BE2C (cell line): ENCODE measurements at regions not wholly inside any gene's neighbourhood (a gene's known extent, or its start where the extent isn't known, plus 50 kb on each side); places are given as distances from the start of the nearest gene placed in this dataset.

Experiments
- DNase-seq: peaks from one replicate; pipeline ENCODE4 v3.0.0-alpha.2; 2020
- H3K27me3 ChIP-seq: fragments of 250-450 bp; sonication (Bioruptor Pico); 2 replicates; pipeline ENCODE4 v1.5.1; 2020; ENCODE audit warnings: mild to moderate bottlenecking
- H3K36me3 ChIP-seq: fragments of 250-450 bp; sonication (Bioruptor Pico); 2 replicates; pipeline ENCODE4 v1.5.1; 2020; ENCODE audit warnings: mild to moderate bottlenecking
- H3K4me1 ChIP-seq: fragments of 250-450 bp; sonication (Bioruptor Pico); 2 replicates; pipeline ENCODE4 v1.5.1; 2020
- H3K4me3 ChIP-seq: 2 replicates; pipeline ENCODE4 v1.5.1; 2011; ENCODE audit warnings: low read depth, low read length
- H3K9me3 ChIP-seq: fragments of 250-450 bp; sonication (Bioruptor Pico); 2 replicates; pipeline ENCODE4 v1.5.1; 2020
- CTCF ChIP-seq: IDR thresholded peaks from 2 replicates; pipeline ENCODE4 v1.5.1; 2012; ENCODE audit warnings: mild to moderate bottlenecking, low read depth, low read length

DNA sequence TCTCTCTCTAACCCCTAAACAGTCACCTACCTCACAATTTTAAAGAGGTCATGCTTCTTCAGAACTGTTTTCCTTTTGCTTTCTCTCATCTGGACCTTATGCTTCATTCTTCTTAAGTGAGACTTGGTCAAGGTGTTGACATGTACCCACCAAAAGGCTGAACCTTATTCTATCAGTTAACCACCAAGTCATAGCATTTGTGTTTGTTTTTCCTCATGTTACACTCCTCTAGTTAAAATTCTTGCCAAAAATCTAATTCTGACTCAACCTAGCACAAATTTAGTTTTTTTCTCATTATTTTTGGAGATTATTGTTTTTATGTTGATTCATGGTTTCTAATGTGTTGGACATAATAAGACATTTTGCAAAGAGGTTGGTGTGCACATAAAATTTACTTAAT, 578.6 kb downstream of the SLC16A7 start:
- Histone ChIP-seq H3K27me3 (no peaks in the 10 kb centered on the region), H3K4me1 (no peaks in the 10 kb centered on the region), H3K4me3 (no peak overlapping the region), H3K9me3 (no peaks in the 10 kb centered on the region; the same call in 1 of the 2 replicates), H3K36me3 (no peaks in the 10 kb centered on the region)
- TF ChIP-seq CTCF, result no peak
- DNase-seq, result no peak

- TF ChIP-seq CTCF, result no peak
- no peaks in the 10 kb centered on the region for H3K27me3 ChIP-seq
- H3K4me1 ChIP-seq, result no peaks in the 10 kb centered on the region
- DNase-seq, result no peak
- no peaks in the 10 kb centered on the region for H3K36me3 ChIP-seq
- H3K4me3 ChIP-seq, result no peak overlapping the region
- H3K9me3 ChIP-seq, result no peaks in the 10 kb centered on the region; the same call in 1 of the 2 replicates
Measured at GRCh38 chr12:60174941-60175340, 579.1 kb downstream of the SLC16A7 start.

DNA sequence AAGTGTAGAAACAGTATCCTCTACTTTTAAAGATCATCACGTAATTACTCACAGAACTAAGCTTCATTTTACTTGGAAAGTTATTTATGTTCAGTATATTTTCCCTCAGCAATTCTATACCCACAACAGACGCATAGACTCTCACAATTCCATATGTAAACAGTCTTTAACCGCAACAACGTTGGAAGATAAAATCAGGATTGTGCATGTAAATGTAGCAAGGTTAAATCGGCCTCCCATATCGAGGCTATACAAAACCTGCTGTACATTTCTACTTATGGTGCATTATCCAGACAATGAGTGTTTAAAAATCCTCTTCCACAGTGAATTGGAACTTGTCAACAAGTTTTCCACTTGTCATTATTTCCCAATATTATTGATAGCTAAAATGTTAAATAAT, 581.1 kb downstream of the SLC16A7 start:
- H3K4me1 ChIP-seq, result no peaks in the 10 kb centered on the region
- no peak for DNase-seq
- TF ChIP-seq CTCF, result no peak
- no peak overlapping the region for H3K4me3 ChIP-seq
- no peaks in the 10 kb centered on the region for H3K27me3 ChIP-seq
- no peaks in the 10 kb centered on the region; the same call in 1 of the 2 replicates for H3K9me3 ChIP-seq
- no peaks in the 10 kb centered on the region for H3K36me3 ChIP-seq

- Histone ChIP-seq H3K27me3 (no peaks in the 10 kb centered on the region), H3K4me1 (no peaks in the 10 kb centered on the region), H3K9me3 (no peaks in the 10 kb centered on the region; the same call in 1 of the 2 replicates), H3K4me3 (no peak overlapping the region), H3K36me3 (no peaks in the 10 kb centered on the region)
- DNase-seq, result no peak
- no peak for TF ChIP-seq CTCF
Measured at GRCh38 chr12:60180298-60180697, 584.5 kb downstream of the SLC16A7 start.

DNA sequence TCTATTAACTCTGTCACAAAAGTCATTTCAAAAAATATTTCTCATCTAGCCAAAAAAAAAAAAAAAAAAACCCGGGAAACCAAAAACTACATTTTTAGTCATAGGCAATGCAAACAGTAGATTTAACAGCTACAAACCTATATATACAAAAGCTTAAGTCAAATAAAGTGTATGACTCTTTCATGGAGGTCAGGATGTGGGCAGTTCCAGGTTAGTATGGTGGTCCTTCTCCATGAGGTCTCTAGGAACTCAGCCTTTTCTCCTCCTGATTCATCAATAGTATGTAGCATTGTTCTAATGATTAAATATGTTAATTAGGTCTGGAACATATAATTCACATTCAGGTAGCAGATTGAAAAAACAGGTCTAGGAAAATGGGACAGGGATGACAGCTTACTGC, 586.5 kb downstream of the SLC16A7 start:
- DNase-seq, result no peak
- no peaks in the 10 kb centered on the region for H3K27me3 ChIP-seq
- H3K4me3 ChIP-seq, result no peak overlapping the region
- no peaks in the 10 kb centered on the region for H3K36me3 ChIP-seq
- TF ChIP-seq CTCF, result no peak
- H3K4me1 ChIP-seq, result no peaks in the 10 kb centered on the region
- no peaks in the 10 kb centered on the region; the same call in 1 of the 2 replicates for H3K9me3 ChIP-seq

- H3K36me3 ChIP-seq, result no peaks in the 10 kb centered on the region
- no peaks in the 10 kb centered on the region for H3K4me1 ChIP-seq
- TF ChIP-seq CTCF, result no peak
- no peaks in the 10 kb centered on the region; the same call in 1 of the 2 replicates for H3K9me3 ChIP-seq
- H3K4me3 ChIP-seq, result no peak overlapping the region
- DNase-seq, result no peak
- H3K27me3 ChIP-seq, result no peaks in the 10 kb centered on the region
Measured at GRCh38 chr12:60184096-60184495, 588.3 kb downstream of the SLC16A7 start.
